ENCODE measurements at regions not wholly inside any gene's neighbourhood (a gene's known extent, or its start where the extent isn't known, plus 50 kb on each side); places are given as distances from the start of the nearest gene placed in this dataset.
"Not testable (repeated sequence)": the region's sequence is repeated elsewhere in the genome, so short reads cannot be mapped to it uniquely, and the experiment has no call there.

DNA sequence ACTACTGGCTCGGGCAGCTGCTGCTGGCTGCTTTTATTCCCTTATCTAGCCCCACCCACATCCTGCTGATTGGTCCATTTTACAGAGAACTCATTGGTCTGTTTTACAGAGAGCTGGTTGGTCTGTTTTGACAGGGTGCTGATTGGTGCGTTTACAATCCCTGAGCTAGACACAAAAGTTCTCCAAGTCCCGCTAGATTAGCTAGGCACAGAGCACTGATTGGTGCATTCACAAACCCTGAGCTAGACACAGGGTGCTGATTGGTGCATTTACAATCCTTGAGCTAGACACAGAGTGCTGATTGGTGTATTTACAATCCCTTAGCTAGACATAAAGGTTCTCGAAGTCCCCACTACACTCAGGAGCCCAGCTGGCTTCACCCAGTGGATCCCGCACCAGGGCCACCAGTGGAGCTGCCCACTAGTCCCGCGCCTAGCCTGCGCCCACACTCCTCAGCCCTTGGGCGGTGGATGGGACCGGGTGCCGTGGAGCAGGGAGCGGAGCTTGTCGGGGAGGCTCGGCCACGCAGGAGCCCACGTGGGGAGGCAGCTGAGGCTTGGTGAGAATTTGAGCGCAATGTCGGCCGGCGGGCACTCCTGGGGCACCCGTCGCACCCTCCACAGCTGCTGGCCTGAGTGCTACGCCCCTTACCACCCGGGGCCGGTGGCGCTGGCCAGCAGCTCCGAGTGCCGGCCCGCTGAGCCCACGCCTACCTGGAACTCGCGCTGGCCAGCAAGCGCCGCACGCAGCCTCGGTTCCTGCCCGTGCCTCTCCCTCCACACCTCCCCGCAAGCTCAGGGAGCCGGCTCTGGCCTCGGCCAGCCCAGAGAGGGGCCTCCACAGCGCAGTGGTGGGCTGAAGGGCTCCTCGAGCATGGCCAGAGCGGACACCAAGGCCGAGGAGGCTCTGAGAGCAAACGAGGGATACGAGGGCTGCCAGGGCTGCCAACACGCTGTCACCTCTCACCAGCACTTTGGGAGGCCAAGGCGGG lies 91.1 kb upstream of the HS3ST2 start:
- DNase-seq: not testable (repeated sequence)

DNA sequence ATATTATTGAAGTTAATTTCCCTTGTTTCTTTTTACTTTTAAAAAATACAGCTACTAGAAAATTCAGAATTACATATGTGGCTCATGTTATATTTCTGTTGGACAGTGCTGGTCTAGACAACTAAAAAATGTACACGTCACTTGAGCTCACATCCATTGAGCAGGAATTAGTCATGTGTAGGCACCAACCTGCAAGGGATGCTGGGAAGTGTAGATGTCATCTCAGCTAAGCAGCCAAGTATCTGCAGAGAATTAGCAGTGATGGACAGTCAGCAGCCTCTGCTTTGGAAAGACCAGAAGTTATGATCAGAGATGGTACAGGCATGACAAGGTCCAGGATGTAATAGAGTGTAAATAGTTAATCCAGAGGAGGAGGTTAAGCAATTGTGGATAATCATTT lies 87.1 kb upstream of the HS3ST2 start:
- DNase-seq: no peak

DNA sequence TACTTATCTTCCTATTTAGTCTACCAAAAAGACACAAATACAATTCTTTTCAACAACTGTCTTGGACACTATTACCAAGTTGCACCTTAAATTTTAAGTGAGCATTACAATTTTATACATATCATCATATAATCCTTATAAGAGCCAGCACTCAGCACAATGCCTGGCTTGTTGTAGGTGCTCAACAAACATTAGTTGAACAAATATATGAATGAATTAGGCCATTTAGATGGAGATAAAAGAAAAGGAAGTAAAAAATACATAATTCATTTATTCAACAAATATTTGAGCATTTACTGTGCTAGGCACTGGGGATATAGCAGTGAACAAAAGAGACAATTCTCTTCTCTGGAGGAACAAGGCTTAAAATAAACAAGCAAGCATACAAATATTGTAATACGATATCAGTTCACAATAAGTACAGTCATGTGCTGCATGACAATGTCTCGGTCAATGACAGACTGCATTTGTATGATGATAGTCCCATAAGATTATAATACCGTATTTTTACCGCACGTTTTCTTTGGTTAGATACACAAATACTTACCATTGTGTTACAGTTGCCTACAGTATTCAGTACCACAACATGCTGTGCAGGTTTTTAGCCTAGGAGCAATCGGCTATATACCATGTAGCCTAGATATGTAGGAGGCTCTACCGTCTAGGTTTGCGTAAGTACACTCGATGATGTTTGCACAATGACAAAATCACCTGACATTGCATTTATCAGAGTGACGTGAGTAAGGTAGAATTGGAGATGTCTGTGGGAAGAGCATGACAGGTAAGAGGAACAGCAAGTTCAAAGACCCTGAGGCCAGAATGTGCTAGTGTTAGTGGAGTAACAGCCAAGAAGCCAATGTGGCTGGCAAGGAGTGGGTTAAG lies 86.4 kb upstream of the HS3ST2 start:
- no peak for DNase-seq

DNA sequence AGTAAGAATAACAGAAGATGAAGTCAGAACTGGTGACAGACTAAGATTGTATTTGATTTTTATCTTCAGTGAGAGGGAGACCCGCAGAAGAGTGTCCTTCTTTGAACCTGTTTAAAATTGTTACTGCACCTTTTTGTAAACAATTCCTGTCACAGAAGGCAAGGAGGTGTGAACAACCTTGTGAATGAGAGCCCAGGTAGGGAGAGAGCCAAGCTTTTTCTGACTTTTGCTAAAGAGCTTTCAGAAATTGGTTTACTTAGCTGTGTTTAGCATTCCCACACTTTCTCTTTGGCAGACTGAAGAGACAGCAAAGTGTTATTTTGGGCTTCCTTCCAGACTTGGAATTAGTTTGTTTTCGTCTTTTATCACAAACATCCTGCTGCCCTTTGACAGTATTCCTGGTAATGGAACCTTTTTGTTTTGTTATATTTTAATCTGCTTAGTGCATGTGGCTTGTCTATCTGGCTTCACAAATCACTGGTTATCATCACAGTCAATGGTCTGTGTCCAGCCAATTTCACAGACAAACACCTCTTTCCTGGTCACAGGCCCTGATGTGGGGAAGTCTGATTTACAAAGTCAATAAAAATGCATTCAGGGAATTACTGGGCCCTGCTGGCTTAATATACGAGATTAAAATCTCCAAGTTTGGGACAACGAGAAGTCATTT lies 85.7 kb upstream of the HS3ST2 start:
- no peak for DNase-seq

DNA sequence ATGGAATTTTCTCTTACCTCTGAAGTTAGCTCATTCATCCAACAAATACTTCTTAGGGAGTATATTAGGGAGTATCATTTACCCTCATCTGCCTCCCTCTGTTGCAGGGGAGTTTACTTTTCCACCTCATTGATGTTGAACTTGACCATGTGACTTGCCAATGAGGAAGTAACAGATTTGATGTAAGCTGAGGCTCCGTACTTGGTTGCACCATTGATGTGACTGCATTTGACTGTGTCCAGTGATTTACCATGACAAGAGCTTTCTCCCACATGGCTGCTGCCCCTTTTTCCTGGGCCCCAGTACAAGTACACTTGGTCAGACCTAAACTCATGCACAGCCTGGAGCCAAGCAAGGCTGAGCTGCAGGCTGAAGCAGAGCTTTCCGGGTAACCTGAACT lies 81.6 kb upstream of the HS3ST2 start:
- no peak for DNase-seq

DNA sequence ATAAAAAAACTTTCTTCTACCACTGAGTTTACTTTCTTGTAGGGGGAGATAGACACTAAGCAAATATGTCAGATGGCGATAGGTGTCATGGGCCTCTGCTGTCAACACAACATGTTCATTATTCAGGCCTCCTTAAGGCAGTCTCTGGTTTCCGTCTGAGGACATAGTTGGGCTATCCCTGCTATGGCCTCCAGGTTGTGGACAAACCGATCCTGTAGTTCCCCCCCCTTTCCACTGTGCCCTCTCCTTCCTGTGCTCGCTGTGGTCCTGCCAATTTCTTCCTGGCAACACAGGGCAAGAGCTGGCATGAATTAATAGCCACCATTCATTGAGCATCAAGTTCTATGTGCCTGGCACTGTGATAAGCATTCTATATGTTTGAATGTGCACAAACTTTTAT lies 81.0 kb upstream of the HS3ST2 start:
- no peak for DNase-seq

DNA sequence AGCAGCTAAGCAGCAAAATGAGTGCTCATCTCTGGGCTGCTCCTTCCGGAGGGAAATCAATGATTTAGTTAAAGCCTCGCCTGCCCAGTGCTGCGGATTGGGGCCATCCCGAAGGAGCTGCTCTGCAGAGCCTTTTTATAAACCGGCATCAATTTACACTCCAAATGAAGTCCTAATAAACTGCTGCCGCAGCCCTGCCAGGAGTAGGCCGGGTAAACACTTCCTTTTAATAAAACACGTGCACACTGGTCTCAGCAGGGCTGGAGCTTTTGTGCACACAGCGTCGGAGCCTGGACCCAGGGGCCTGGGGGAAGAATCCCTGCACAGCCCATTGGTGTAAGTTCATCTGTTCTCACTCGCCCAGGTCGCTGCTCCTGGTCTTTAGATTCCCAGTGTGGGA lies 79.6 kb upstream of the HS3ST2 start:
- no peak for DNase-seq

DNA sequence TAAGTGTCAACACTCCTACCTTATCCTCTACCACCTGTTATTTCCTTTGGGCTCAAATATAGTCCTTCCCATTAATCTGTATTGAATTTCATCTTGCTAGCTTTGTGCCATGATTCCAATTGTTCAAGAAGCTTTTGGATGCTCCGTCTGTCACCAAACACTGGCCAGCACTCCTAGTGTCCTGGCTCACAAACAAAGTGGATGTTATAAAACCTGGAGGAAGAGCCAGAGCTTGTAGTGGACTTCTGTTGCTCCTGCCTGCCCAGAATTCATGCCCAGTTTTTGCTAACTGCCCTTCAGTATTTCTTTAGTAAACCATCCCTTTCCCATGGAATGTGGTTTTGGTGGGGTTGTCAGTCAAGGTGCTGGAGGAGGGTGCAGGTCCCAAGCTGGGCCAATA lies 77.2 kb upstream of the HS3ST2 start:
- no peak for DNase-seq

DNA sequence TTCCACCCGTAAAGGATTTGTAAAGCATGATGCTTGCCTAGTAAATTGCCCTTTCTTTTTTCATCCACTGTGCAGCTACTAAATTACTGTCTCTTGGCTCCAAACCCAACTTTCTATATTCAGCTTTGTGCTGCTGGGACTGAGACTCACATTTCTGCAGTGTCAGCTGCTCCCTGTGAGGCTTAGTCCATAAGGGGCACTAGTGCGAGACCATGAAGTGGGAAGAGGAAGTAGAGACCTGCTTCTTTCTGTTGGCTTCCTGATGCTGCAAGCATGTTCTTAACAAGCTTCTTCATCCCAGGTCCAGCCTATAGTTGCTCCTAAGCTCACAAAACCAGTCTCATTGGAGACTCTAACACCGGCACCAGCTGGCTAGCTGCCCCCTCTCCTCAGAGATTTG lies 74.9 kb upstream of the HS3ST2 start:
- no peak for DNase-seq

DNA sequence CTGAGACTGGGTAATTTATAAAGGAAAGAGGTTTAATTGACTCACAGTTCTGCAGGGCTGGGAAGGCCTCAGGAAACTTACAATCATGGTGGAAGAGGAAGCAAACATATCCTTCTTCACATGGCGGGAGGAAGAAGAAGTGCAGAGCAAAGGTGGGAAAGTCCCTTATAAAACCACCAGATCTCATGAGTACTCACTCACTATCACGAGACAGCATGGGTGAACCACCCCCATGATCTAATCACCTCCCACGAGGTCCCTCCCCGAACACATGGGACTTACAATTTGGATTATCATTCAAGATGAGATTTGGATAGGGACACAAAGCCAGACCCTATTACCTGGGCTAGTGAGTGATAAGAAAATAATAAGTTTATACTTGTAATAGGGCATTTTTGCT lies 70.6 kb upstream of the HS3ST2 start:
- no peak for DNase-seq

DNA sequence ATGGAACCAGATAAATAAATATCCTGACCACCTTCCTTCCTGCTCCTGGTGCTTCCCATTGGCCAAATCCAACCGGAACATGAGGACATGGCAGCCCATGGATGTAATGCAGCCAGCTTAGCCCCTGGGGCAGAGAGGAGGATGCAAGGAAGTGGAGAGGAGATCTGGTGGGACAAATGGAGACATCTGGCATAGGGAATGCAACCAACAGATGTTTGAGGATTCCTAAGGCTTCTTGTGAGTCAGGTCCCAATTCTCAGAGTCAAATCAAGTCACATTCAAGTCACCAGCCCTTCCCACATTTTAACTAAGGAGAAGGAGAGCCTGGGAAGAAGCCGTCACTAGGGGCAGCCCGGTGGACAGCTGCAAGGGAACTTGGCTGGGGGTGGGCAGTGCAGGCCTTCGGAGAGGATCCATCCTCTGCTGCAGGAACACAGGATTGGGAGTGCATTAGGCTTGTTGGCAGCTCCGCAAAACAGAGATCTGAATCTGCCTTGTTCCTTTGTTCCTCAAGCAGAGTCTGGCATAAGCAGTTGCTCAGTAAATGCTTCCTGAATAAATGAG lies 62.8 kb upstream of the HS3ST2 start:
- DNase-seq: no peak

DNA sequence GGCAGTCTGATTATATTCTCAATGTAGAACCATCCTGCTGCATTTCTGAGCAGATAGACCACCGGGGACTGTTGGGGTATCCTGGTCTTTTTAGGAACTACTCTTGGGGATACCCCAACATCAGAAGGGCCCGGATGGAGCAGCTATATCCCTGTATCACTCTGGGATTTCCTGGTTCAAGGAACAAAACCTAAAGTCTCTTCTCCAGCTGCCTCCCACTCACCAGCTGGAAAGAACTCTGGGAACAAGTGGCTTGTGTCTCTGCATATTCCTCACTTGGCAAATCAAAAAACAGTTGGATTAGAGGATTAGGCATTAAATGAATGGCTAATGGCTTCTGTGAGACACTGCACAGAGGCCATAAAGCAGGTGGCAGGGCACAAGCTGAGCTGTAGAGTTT lies 62.3 kb upstream of the HS3ST2 start:
- no peak for DNase-seq

DNA sequence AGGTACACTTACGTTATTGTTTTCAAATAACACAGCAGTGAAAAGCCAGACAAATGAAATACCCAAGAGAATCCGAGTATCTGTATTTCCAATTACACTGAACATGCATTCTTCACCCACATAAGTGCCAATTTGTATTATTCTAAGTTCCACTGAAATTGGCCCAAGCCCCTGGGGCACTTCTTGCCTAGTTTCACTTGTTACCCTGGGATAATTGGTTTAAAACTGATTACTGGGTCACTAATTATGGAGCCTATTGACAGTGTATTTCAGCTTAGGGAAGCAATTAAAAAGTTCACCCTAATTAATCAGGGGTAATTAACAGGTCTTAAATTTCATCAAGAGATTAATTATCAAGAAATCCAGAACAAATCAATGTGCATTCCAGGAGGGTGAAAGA lies 60.5 kb upstream of the HS3ST2 start:
- no peak for DNase-seq

DNA sequence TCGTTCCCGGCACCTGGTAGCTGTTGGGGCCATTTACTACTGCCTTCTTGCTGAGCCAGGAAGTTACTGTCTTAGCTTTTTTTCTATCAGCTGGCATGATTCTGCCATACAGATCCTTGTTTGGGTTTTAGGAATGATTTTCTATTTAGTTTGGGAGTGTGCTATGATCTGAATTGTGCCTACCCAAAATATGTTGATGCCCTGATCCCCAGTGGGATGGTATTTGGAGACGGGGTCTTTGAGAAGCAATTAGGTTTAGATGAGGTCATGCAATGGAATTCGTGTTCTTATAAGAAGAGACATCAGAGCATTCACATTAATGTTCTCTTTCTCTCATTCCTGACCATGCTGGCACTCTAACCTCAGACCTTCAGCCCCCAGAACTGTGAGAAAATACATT lies 59.4 kb upstream of the HS3ST2 start:
- DNase-seq: no peak

DNA sequence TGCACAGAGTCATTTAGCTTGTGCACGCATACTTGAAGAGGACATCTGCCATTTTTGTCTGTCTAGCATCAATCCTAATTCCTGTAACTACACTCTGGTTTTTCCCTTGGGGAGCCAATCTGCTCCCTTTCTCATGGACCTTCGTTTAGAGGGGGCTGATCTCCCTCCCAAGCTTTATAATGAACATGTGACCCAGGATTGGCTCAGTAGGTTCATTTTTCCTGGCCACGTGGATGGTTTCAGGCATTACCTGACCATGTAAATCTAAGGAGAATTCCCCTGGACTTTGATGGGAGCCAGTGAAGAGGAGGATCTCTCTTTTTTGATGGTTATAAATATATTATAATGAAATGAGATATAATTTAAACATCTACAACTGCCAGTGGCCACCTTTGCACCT lies 56.8 kb upstream of the HS3ST2 start:
- DNase-seq: no peak

DNA sequence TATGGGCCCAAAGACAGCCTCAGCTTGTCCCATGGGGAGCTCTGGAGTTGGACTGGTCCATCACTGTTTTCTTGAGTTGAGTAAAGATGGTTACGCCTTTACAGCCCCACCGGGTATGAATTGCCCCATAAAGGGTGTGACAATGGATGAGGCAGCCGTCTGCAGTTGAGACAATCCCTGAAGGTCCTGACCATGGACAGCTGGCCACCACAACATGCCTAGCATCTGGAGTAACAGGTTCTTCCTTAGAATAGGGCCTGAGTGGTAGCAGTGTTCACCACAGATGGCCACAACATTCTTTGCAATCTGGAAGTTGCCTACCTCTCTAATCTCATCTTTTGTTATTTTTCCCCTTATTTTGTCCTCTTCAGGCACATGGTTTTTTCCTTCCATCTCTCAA lies 51.5 kb upstream of the HS3ST2 start:
- DNase-seq: no peak

DNA sequence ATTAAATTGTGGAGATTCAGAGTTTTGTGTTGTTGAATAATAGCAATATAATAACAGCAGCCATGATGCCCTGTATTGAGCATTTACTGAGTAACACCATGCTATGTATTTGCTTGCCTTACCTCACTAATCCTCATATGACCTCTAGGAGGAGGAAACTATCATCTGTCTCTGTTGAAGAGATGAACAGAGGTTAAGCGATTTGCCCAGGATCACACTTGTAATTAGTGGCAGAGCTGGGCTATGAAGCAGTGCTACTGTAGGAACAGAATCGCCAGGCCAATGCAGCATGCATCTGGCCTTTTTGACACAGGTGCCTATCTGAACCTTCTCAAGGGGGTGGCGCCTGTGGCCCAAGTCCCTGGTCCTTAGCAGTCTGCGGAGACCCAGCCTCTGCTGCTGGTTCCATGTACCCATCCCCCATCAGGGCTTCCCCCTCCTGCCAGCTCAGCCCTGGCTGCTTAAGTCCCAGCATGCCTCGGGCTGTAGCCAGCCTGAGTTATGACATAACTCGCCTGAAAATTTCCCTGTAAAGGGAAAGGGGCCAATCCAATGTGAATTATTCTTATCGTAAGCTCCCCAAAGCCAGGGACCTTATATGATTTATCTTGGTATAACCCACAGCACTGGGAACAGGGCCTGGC lies 50.4 kb upstream of the HS3ST2 start:
- no peak for DNase-seq

All from right forelimb (tissue), 1 donor.